DOHH2 (cell line): ENCODE measurements at regions not wholly inside any gene's neighbourhood (a gene's known extent, or its start where the extent isn't known, plus 50 kb on each side); places are given as distances from the start of the nearest gene placed in this dataset.

ENCODE experiments used
- EZH2phosphoT487 ChIP-seq: fragments of 200-600 bp; sonication (generic); IDR thresholded peaks from 2 replicates; pipeline ENCODE4 v1.6.1; 2017; ENCODE audit warnings: borderline replicate concordance, mild to moderate bottlenecking, antibody characterized with exemption, low read length, moderate library complexity, mixed read lengths
- TF ChIP-seq, protein P1 (sequence below): fragments of 200-600 bp; sonication (generic); IDR thresholded peaks from one replicate; pipeline ENCODE4 v1.5.1; 2014; ENCODE audit warnings: antibody characterized with exemption, mild to moderate bottlenecking, low read depth, low read length; ENCODE audit not compliant: poor library complexity, severe bottlenecking

GRCh38 chr1:56237491-56238064 is 341.8 kb downstream of the PLPP3 start:
- TF ChIP-seq, protein P1, sequence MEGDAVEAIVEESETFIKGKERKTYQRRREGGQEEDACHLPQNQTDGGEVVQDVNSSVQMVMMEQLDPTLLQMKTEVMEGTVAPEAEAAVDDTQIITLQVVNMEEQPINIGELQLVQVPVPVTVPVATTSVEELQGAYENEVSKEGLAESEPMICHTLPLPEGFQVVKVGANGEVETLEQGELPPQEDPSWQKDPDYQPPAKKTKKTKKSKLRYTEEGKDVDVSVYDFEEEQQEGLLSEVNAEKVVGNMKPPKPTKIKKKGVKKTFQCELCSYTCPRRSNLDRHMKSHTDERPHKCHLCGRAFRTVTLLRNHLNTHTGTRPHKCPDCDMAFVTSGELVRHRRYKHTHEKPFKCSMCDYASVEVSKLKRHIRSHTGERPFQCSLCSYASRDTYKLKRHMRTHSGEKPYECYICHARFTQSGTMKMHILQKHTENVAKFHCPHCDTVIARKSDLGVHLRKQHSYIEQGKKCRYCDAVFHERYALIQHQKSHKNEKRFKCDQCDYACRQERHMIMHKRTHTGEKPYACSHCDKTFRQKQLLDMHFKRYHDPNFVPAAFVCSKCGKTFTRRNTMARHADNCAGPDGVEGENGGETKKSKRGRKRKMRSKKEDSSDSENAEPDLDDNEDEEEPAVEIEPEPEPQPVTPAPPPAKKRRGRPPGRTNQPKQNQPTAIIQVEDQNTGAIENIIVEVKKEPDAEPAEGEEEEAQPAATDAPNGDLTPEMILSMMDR: no peak
- TF ChIP-seq EZH2phosphoT487: no peak
